ENCODE measurements at regions not wholly inside any gene's neighbourhood (a gene's known extent, or its start where the extent isn't known, plus 50 kb on each side); places are given as distances from the start of the nearest gene placed in this dataset.

- DNase-seq: no peak
- no peaks in the 10 kb centered on the region for H3K4me1 ChIP-seq (ENCODE audit: insufficient read depth, low read length)
- no peaks in the 10 kb centered on the region for H3F3A ChIP-seq (ENCODE audit: low read length, unreplicated experiment)
- H3K36me3 ChIP-seq (ENCODE audit: low read depth, low read length): no peaks in the 10 kb centered on the region
- ChIA-PET POLR2A (ENCODE audit: unreplicated experiment) (no interaction called here), CTCF (no interaction called here)
- no peak for ATAC-seq
- TF ChIP-seq EZH2 (IDR thresholded peaks at IDR 0.05; ENCODE audit: low read length, unreplicated experiment): no peak
- no peak for TF ChIP-seq EZH2phosphoT487 (IDR thresholded peaks at IDR 0.05; ENCODE audit: borderline replicate concordance, low read length)
- TF ChIP-seq CTCF (conservative IDR thresholded peaks at IDR 0.05; ENCODE audit: low read depth, low read length): no peak
- H3K4me3 ChIP-seq (ENCODE audit: low read length): no peak overlapping the region
- no peak overlapping the region for H3K4me2 ChIP-seq (ENCODE audit: low read length)
- no peak overlapping the region for H3K27ac ChIP-seq (ENCODE audit: low read length)
- intact Hi-C loops (cut with micrococcal nuclease): no loop called here
- H3K9me2 ChIP-seq (replicated peaks; ENCODE audit: low read length): no peaks in the 10 kb centered on the region
- H2AFZ ChIP-seq (ENCODE audit: low read length): no peak overlapping the region
- no peak overlapping the region for H3K9ac ChIP-seq (ENCODE audit: low read length)
- BruUV-seq (replicated peaks): no TSS peak
- H4K20me1 ChIP-seq (ENCODE audit: low read length): no peaks in the 10 kb centered on the region
- H3K79me2 ChIP-seq (ENCODE audit: low read length): no peaks in the 10 kb centered on the region
- no peaks in the 10 kb centered on the region for H3K9me3 ChIP-seq (ENCODE audit: low read length)
- H3K27me3 ChIP-seq (ENCODE audit: low read length): peaks cover 37% of the 10 kb centered on the region
These were observed 515.1 kb downstream of the BRD1 start for GRCh38 chr22:49312601-49313000.

- Histone ChIP-seq H3K4me2 (ENCODE audit: low read length) (no peak overlapping the region), H2AFZ (ENCODE audit: low read length) (no peak overlapping the region), H3K27ac (ENCODE audit: low read length) (no peak overlapping the region), H3F3A (ENCODE audit: low read length, unreplicated experiment) (no peaks in the 10 kb centered on the region), H3K4me3 (ENCODE audit: low read length) (no peak overlapping the region), H3K9me2 (replicated peaks; ENCODE audit: low read length) (no peaks in the 10 kb centered on the region), H3K79me2 (ENCODE audit: low read length) (no peaks in the 10 kb centered on the region), H3K27me3 (ENCODE audit: low read length) (peaks cover 48% of the 10 kb centered on the region), H4K20me1 (ENCODE audit: low read length) (no peaks in the 10 kb centered on the region), H3K4me1 (ENCODE audit: insufficient read depth, low read length) (no peaks in the 10 kb centered on the region), H3K9ac (ENCODE audit: low read length) (no peak overlapping the region), H3K36me3 (ENCODE audit: low read depth, low read length) (no peaks in the 10 kb centered on the region), H3K9me3 (ENCODE audit: low read length) (no peaks in the 10 kb centered on the region)
- no peak for TF ChIP-seq EZH2 (IDR thresholded peaks at IDR 0.05; ENCODE audit: low read length, unreplicated experiment)
- TF ChIP-seq EZH2phosphoT487 (IDR thresholded peaks at IDR 0.05; ENCODE audit: borderline replicate concordance, low read length): no peak
- no peak for TF ChIP-seq CTCF (conservative IDR thresholded peaks at IDR 0.05; ENCODE audit: low read depth, low read length)
- intact Hi-C loops (cut with micrococcal nuclease): no loop called here
- POLR2A ChIA-PET (ENCODE audit: unreplicated experiment): no interaction called here
- BruUV-seq (replicated peaks): no TSS peak
- CTCF ChIA-PET: no interaction called here
- DNase-seq: no peak
- ATAC-seq: no peak
These were observed 517.3 kb downstream of the BRD1 start for GRCh38 chr22:49310354-49310753.

- H3K9me2 ChIP-seq (replicated peaks; ENCODE audit: low read length): no peaks in the 10 kb centered on the region
- TF ChIP-seq EZH2phosphoT487 (IDR thresholded peaks at IDR 0.05; ENCODE audit: borderline replicate concordance, low read length) (no peak), CTCF (conservative IDR thresholded peaks at IDR 0.05; ENCODE audit: low read depth, low read length) (no peak), EZH2 (IDR thresholded peaks at IDR 0.05; ENCODE audit: low read length, unreplicated experiment) (no peak)
- no peaks in the 10 kb centered on the region for H3K79me2 ChIP-seq (ENCODE audit: low read length)
- no peak overlapping the region for H3K27ac ChIP-seq (ENCODE audit: low read length)
- H3K4me1 ChIP-seq (ENCODE audit: insufficient read depth, low read length): no peaks in the 10 kb centered on the region
- no peak overlapping the region for H3K4me2 ChIP-seq (ENCODE audit: low read length)
- H3K4me3 ChIP-seq (ENCODE audit: low read length): no peak overlapping the region
- no peaks in the 10 kb centered on the region for H3F3A ChIP-seq (ENCODE audit: low read length, unreplicated experiment)
- no peak overlapping the region for H2AFZ ChIP-seq (ENCODE audit: low read length)
- POLR2A ChIA-PET (ENCODE audit: unreplicated experiment): no interaction called here
- H4K20me1 ChIP-seq (ENCODE audit: low read length): no peaks in the 10 kb centered on the region
- intact Hi-C loops (cut with micrococcal nuclease): no loop called here
- CTCF ChIA-PET: no interaction called here
- DNase-seq (no peak), ATAC-seq (no peak)
- no peaks in the 10 kb centered on the region for H3K36me3 ChIP-seq (ENCODE audit: low read depth, low read length)
- no TSS peak for BruUV-seq (replicated peaks)
- no peak overlapping the region for H3K9ac ChIP-seq (ENCODE audit: low read length)
- H3K27me3 ChIP-seq (ENCODE audit: low read length): peaks cover 48% of the 10 kb centered on the region
- H3K9me3 ChIP-seq (ENCODE audit: low read length): no peaks in the 10 kb centered on the region
These were observed 519.4 kb downstream of the BRD1 start for GRCh38 chr22:49308300-49308699.

Measured in PC-3 (cell line).